GM21717 (cell line): ENCODE measurements at regions not wholly inside any gene's neighbourhood (a gene's known extent, or its start where the extent isn't known, plus 50 kb on each side); places are given as distances from the start of the nearest gene placed in this dataset.
"Not testable (repeated sequence)": the region's sequence is repeated elsewhere in the genome, so short reads cannot be mapped to it uniquely, and the experiment has no call there.

Experiments
- ATAC-seq: cut with Tn5 transposase; IDR thresholded peaks from one replicate; pipeline ENCODE4 v1.9.1; 2021; ENCODE audit warnings: mild to moderate bottlenecking, moderate library complexity; ENCODE audit not compliant: unreplicated experiment

GRCh38 chr7:93048136-93048930, 69.4 kb downstream of the SAMD9 start:
- ATAC-seq = no peak

- no peak for ATAC-seq
Measured at GRCh38 chr7:93047514-93048099, 70.2 kb downstream of the SAMD9 start.

GRCh38 chr7:93046641-93047040, 71.1 kb downstream of the SAMD9 start:
- no peak for ATAC-seq

GRCh38 chr7:93044147-93044810, 73.5 kb downstream of the SAMD9 start:
- no peak for ATAC-seq

- no peak for ATAC-seq
Measured at GRCh38 chr7:93043385-93043985, 74.3 kb downstream of the SAMD9 start.

- ATAC-seq = no peak
Measured at GRCh38 chr7:93040355-93040754, 77.4 kb downstream of the SAMD9 start.

GRCh38 chr7:93039786-93040185, 78.0 kb downstream of the SAMD9 start:
- no peak for ATAC-seq

- ATAC-seq = no peak
Measured at GRCh38 chr7:93039282-93039681, 78.5 kb downstream of the SAMD9 start.

GRCh38 chr7:93036807-93037206, 81.0 kb downstream of the SAMD9 start:
- peak; percentile 96 for ATAC-seq

GRCh38 chr7:93036149-93036640, 81.6 kb downstream of the SAMD9 start:
- no peak for ATAC-seq

- ATAC-seq = no peak
Measured at GRCh38 chr7:93031795-93032194, 86.0 kb downstream of the SAMD9 start.

- no peak for ATAC-seq
Measured at GRCh38 chr7:93030605-93031225, 87.1 kb downstream of the SAMD9 start.

- ATAC-seq = no peak
Measured at GRCh38 chr7:93029056-93029455, 88.7 kb downstream of the SAMD9 start.

- no peak for ATAC-seq
Measured at GRCh38 chr7:93028610-93029009, 89.2 kb downstream of the SAMD9 start.

GRCh38 chr7:93027044-93027443, 90.7 kb downstream of the SAMD9 start:
- ATAC-seq = no peak

GRCh38 chr7:93026425-93026824, 91.4 kb downstream of the SAMD9 start:
- ATAC-seq = no peak

GRCh38 chr7:93025389-93025788, 92.4 kb downstream of the SAMD9 start:
- ATAC-seq = no peak

- ATAC-seq = not testable (repeated sequence)
Measured at GRCh38 chr7:93022931-93023478, 94.8 kb downstream of the SAMD9 start.

GRCh38 chr7:93021748-93022147, 96.0 kb downstream of the SAMD9 start:
- ATAC-seq = no peak

GRCh38 chr7:93018716-93019115, 99.1 kb downstream of the SAMD9 start:
- no peak for ATAC-seq
